Liver (tissue), 8 donors: ENCODE measurements at regions not wholly inside any gene's neighbourhood (a gene's known extent, or its start where the extent isn't known, plus 50 kb on each side); places are given as distances from the start of the nearest gene placed in this dataset.
A peak's percentile ranks its signal among the peaks of the same experiment; 100 is the strongest.

ENCODE experiments used
- DNase-seq: peaks from one replicate; pipeline ENCODE4 v3.0.0-alpha.2; 2017; ENCODE audit warnings: low spot score
- H3K27ac ChIP-seq, 2 donors: one replicate each; pipeline ENCODE4 v1.7.0; 2013; ENCODE audit warnings: inconsistent platforms in 2 of 2, low read length in 2 of 2, control low read depth in 1 of 2, low read depth in 1 of 2, mild to moderate bottlenecking in 1 of 2
- H3K27me3 ChIP-seq, 4 donors: one replicate each; pipeline versions ENCODE4 v1.6.1 to v1.7.0; 2013; ENCODE audit warnings: low read length in 3 of 4, inconsistent platforms in 1 of 4, mild to moderate bottlenecking in 1 of 4, moderate library complexity in 1 of 4; ENCODE audit not compliant: control insufficient read depth in 4 of 4, insufficient read depth in 4 of 4
- H3K36me3 ChIP-seq, 4 donors: one replicate each; pipeline versions ENCODE4 v1.6.1 to v1.7.0; 2013; ENCODE audit warnings: low read length in 3 of 4, mild to moderate bottlenecking in 3 of 4, low read depth in 1 of 4, moderate library complexity in 1 of 4; ENCODE audit not compliant: control insufficient read depth in 4 of 4, insufficient read depth in 3 of 4
- H3K4me1 ChIP-seq, 4 donors: one replicate each; pipeline versions ENCODE4 v1.6.1 to v1.7.0; 2013; ENCODE audit warnings: low read length in 3 of 4, mild to moderate bottlenecking in 3 of 4, moderate library complexity in 1 of 4; ENCODE audit not compliant: control insufficient read depth in 4 of 4, insufficient read depth in 4 of 4
- H3K4me3 ChIP-seq, 3 donors: one replicate each; pipeline versions ENCODE4 v1.6.1 to v1.7.0; 2013; ENCODE audit warnings: low read length in 3 of 3, control low read depth in 1 of 3, low read depth in 1 of 3, mild to moderate bottlenecking in 1 of 3
- H3K9ac ChIP-seq, 2 donors: one replicate each; pipeline ENCODE4 v1.7.0; 2013; ENCODE audit warnings: low read length in 2 of 2, mild to moderate bottlenecking in 2 of 2, moderate library complexity in 2 of 2, control low read depth in 1 of 2, low read depth in 1 of 2
- H3K9me3 ChIP-seq, 4 donors: one replicate each; pipeline versions ENCODE4 v1.6.1 to v1.7.0; 2013; ENCODE audit warnings: low read length in 3 of 4; ENCODE audit not compliant: control insufficient read depth in 4 of 4
- FOXA1 ChIP-seq: IDR thresholded peaks from 2 replicates; pipeline ENCODE4 v1.6.1; 2016; ENCODE audit warnings: antibody characterized with exemption
- FOXA2 ChIP-seq: IDR thresholded peaks from 2 replicates; pipeline ENCODE4 v1.6.1; 2016; ENCODE audit warnings: antibody characterized with exemption
- NR2F2 ChIP-seq: IDR thresholded peaks from 2 replicates; pipeline ENCODE4 v1.6.1; 2016; ENCODE audit warnings: antibody characterized with exemption
- RAD21 ChIP-seq, 2 donors: IDR thresholded peaks; 2 replicates each; pipeline ENCODE4 v1.6.1; 2016; ENCODE audit warnings: antibody characterized with exemption in 2 of 2, mild to moderate bottlenecking in 2 of 2
- SP1 ChIP-seq: IDR thresholded peaks from 2 replicates; pipeline ENCODE4 v1.6.1; 2018; ENCODE audit warnings: antibody characterized with exemption, mild to moderate bottlenecking
- TAF1 ChIP-seq: conservative IDR thresholded peaks from 2 replicates; pipeline ENCODE4 v1.6.1; 2016; ENCODE audit warnings: antibody characterized with exemption, mild to moderate bottlenecking
- WGBS: extraction: QIAGEN DNeasy Blood & Tissue Kit; methylation state at CpG from one replicate; pipeline ENCODE4 v1.1.7; 2013; 5-methylcytosine and 5-hydroxymethylcytosine counted together
- TF ChIP-seq, protein P1 (sequence below): IDR thresholded peaks from 2 replicates; pipeline ENCODE4 v1.6.1; 2016; ENCODE audit warnings: antibody characterized with exemption
- TF ChIP-seq, protein P2 (sequence below): fragments of 150-350 bp; IDR thresholded peaks from 2 replicates; pipeline ENCODE4 v1.5.1; 2017; ENCODE audit warnings: improper control_type of control experiment, low read depth, low read length; ENCODE audit not compliant: missing input control
- TF ChIP-seq, protein P3 (sequence below): IDR thresholded peaks from 2 replicates; pipeline ENCODE4 v1.6.1; 2016; ENCODE audit warnings: antibody characterized with exemption
- TF ChIP-seq, protein P4 (sequence below): IDR thresholded peaks from 2 replicates; pipeline ENCODE4 v1.6.1; 2016; ENCODE audit warnings: antibody characterized with exemption, mild to moderate bottlenecking
- donor health status: healthy.
- donor health status: healthy.
- donor health status: healthy.
- donor health status: healthy.
- donor health status: healthy.

- WGBS, result 28% methylated on average over 1 of the region's 1 CpG
- no peaks in the 10 kb centered on the region for H3K36me3 ChIP-seq
- H3K4me1 ChIP-seq, result no peaks in the 10 kb centered on the region
- peaks cover 0 to 2% (median 0%) of the 10 kb centered on the region in 4 donors for H3K27me3 ChIP-seq
- no peak for TF ChIP-seq FOXA1
- TF ChIP-seq, protein P1, sequence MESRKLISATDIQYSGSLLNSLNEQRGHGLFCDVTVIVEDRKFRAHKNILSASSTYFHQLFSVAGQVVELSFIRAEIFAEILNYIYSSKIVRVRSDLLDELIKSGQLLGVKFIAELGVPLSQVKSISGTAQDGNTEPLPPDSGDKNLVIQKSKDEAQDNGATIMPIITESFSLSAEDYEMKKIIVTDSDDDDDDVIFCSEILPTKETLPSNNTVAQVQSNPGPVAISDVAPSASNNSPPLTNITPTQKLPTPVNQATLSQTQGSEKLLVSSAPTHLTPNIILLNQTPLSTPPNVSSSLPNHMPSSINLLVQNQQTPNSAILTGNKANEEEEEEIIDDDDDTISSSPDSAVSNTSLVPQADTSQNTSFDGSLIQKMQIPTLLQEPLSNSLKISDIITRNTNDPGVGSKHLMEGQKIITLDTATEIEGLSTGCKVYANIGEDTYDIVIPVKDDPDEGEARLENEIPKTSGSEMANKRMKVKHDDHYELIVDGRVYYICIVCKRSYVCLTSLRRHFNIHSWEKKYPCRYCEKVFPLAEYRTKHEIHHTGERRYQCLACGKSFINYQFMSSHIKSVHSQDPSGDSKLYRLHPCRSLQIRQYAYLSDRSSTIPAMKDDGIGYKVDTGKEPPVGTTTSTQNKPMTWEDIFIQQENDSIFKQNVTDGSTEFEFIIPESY, result no peak
- no peak for TF ChIP-seq RAD21 (IDR thresholded peaks at IDR 0.05)
- TF ChIP-seq, protein P2, sequence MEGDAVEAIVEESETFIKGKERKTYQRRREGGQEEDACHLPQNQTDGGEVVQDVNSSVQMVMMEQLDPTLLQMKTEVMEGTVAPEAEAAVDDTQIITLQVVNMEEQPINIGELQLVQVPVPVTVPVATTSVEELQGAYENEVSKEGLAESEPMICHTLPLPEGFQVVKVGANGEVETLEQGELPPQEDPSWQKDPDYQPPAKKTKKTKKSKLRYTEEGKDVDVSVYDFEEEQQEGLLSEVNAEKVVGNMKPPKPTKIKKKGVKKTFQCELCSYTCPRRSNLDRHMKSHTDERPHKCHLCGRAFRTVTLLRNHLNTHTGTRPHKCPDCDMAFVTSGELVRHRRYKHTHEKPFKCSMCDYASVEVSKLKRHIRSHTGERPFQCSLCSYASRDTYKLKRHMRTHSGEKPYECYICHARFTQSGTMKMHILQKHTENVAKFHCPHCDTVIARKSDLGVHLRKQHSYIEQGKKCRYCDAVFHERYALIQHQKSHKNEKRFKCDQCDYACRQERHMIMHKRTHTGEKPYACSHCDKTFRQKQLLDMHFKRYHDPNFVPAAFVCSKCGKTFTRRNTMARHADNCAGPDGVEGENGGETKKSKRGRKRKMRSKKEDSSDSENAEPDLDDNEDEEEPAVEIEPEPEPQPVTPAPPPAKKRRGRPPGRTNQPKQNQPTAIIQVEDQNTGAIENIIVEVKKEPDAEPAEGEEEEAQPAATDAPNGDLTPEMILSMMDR, result no peak
- no peak for TF ChIP-seq TAF1
- TF ChIP-seq, protein P3, sequence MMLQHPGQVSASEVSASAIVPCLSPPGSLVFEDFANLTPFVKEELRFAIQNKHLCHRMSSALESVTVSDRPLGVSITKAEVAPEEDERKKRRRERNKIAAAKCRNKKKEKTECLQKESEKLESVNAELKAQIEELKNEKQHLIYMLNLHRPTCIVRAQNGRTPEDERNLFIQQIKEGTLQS, result no peak
- TF ChIP-seq SP1, result no peak
- TF ChIP-seq, protein P4, sequence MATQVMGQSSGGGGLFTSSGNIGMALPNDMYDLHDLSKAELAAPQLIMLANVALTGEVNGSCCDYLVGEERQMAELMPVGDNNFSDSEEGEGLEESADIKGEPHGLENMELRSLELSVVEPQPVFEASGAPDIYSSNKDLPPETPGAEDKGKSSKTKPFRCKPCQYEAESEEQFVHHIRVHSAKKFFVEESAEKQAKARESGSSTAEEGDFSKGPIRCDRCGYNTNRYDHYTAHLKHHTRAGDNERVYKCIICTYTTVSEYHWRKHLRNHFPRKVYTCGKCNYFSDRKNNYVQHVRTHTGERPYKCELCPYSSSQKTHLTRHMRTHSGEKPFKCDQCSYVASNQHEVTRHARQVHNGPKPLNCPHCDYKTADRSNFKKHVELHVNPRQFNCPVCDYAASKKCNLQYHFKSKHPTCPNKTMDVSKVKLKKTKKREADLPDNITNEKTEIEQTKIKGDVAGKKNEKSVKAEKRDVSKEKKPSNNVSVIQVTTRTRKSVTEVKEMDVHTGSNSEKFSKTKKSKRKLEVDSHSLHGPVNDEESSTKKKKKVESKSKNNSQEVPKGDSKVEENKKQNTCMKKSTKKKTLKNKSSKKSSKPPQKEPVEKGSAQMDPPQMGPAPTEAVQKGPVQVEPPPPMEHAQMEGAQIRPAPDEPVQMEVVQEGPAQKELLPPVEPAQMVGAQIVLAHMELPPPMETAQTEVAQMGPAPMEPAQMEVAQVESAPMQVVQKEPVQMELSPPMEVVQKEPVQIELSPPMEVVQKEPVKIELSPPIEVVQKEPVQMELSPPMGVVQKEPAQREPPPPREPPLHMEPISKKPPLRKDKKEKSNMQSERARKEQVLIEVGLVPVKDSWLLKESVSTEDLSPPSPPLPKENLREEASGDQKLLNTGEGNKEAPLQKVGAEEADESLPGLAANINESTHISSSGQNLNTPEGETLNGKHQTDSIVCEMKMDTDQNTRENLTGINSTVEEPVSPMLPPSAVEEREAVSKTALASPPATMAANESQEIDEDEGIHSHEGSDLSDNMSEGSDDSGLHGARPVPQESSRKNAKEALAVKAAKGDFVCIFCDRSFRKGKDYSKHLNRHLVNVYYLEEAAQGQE, result no peak
- no peak for TF ChIP-seq FOXA2
- no peak for TF ChIP-seq NR2F2
- H3K9ac ChIP-seq, result no peak overlapping the region
- no peaks in the 10 kb centered on the region for H3K9me3 ChIP-seq
- no peak overlapping the region for H3K4me3 ChIP-seq
- no peak for DNase-seq
- H3K27ac ChIP-seq, result no peak overlapping the region
These were observed 74.7 kb upstream of the IRX3 start for GRCh38 chr16:54361246-54361645.

- Histone ChIP-seq H3K36me3 (no peaks in the 10 kb centered on the region), H3K27me3 (peaks cover 0 to 2% (median 0%) of the 10 kb centered on the region in 4 donors), H3K4me1 (no peaks in the 10 kb centered on the region), H3K9ac (no peak overlapping the region), H3K9me3 (no peaks in the 10 kb centered on the region), H3K4me3 (peak overlapping the region in 1 of 3 donors; percentile 20), H3K27ac (no peak overlapping the region)
- no peak for DNase-seq
- TF ChIP-seq TAF1, result no peak
- WGBS, result 36% methylated on average over 5 of the region's 5 CpGs
These were observed 74.1 kb upstream of the IRX3 start for GRCh38 chr16:54360681-54361080.

GRCh38 chr16:54359555-54359954, 73.0 kb upstream of the IRX3 start:
- no peak overlapping the region for H3K9ac ChIP-seq
- no peaks in the 10 kb centered on the region for H3K9me3 ChIP-seq
- no peak overlapping the region for H3K4me3 ChIP-seq
- no peak for DNase-seq
- no peaks in the 10 kb centered on the region for H3K36me3 ChIP-seq
- H3K27me3 ChIP-seq, result peaks cover 0 to 2% (median 0%) of the 10 kb centered on the region in 4 donors
- no peak overlapping the region for H3K27ac ChIP-seq
- 69% methylated on average over 5 of the region's 5 CpGs for WGBS
- no peaks in the 10 kb centered on the region for H3K4me1 ChIP-seq
- TF ChIP-seq, protein P2, result no peak
- TF ChIP-seq, protein P1, result no peak
- TF ChIP-seq, protein P4, result no peak
- no peak for TF ChIP-seq FOXA2
- TF ChIP-seq SP1, result no peak
